ENCODE measurements at regions not wholly inside any gene's neighbourhood (a gene's known extent, or its start where the extent isn't known, plus 50 kb on each side); places are given as distances from the start of the nearest gene placed in this dataset.

DNA sequence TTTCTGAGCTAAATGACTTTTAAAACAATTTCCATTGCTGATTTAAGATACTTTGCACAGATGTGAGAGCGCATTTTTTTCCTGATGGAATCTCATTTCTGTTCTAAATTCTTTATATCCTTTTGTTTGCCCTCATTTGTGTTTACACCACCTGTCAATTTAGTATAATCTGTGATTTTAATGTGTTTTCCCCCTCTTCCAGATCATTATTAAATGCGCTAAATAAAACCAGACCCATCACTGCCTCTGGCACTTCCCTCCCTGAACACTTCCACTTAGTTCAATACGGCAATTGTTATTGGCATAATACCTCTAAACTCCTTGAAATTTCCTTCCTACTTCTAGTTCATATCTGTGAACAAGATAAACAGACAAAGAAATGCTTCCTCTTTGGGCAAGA, 186.9 kb upstream of the ADGRL2 start:
- DNase-seq, result no peak

DNA sequence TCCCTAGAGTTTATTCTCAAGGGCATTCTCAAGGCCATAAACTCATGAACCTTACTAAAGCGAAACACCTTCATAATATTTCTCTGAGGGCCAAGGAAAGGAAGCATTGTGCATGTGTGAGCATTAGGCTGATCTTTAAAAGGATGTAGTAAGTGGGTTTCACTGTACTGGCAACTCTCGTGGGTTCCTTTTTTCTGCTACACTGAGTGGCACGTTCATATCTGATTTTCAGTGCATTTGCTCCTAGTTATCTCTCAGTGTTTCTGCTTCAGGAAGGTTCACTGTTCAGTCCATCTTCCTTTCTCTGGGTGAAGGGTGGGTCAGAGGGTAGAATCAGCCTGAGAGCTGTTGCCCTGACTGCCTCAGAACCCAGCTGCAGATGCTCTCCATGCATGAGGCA, 192.8 kb upstream of the ADGRL2 start:
- DNase-seq, result no peak

- no peak for DNase-seq
Observed at GRCh38 chr1:81607086-81607485, 193.6 kb upstream of the ADGRL2 start.

DNA sequence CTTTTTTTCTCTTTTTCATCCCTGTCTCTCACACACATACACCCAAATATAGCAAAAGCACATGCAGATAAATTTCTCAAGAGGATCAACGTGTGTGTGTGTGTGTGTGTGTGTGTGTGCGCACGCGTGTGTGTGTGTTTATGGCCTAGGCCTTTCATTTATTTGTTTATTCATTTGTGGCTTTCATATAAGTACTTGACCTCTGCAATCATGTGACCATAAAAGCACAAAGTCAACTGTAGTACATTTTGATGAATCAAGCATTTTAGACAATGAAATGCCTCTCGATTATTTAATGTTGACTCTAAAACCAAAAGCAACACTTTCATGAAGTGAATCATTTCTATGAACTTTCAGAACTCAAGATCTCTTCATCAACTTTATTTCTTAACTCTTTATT, 194.1 kb upstream of the ADGRL2 start:
- no peak for DNase-seq

GRCh38 chr1:81605023-81605422, 195.7 kb upstream of the ADGRL2 start:
- DNase-seq, result no peak

DNA sequence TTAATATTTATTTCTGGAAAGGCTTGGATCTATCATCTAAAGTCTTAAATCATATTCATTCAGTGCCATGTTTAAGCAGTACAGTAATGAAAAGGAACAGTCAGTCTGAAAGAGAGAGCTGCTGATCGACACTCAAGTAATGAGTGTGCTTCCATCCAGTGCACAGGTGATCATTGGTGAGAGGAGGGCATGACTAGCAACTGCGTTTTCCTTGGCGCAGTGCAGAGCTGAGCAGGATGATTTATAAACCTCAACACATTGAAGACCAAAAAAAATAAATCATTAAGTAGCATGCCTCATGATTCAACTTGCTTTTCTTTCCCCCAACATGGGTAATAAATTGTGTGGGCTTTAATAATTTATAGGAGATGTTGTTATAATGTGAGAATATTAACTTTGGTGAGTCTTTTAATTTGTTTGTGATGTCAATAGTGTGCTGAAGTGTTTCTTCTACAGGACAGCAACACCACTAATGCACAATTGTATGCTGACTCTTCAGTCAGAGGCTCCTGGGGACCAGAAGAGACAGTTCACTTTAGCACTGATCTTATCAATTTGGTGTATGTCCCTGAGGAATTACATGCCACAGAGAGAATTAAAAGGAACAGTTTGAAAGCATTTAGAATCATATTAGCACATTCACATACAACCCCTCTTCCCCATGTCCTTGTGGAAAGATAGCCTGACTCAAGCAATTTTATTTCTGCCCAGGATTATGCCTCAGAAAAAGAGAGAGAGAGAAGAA, 199.7 kb upstream of the ADGRL2 start:
- no peak for DNase-seq

DNA sequence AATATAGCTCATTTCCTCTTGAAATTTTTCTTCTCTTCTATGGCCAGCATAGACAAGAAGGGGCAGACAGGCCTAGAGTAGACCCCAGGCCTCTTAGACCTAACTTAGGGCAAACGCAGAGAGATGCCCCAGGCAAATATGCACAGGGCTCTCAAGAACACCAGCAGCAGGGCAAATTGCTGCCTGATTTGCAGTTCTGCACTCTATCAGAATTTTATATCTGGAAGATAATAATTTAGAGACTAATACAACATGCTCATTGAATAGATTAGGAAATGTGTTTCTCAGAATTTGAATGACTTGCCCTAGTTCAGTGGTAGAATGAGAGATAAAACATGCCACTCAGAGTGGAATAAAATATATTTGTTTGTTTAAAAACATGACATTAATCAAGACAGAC, 200.4 kb upstream of the ADGRL2 start:
- DNase-seq, result no peak

DNA sequence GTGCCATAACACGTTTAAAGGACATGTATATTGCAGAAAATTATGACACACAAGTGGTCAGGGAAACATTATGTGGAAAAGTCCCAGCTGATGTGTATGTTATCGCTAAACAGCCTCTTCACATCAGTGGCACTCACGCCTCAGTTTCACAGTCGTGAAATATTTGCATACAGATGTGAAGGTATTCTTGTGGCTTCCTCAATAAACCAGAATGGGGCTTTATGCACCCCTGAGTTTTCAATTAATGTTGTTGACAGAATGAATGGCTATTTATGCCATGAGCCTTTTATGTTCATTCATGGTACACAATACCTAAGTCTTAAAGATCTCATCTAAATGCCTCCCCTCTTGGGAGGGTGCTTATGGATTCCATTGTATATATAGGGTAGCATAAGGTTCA, 202.1 kb upstream of the ADGRL2 start:
- DNase-seq, result no peak

DNA sequence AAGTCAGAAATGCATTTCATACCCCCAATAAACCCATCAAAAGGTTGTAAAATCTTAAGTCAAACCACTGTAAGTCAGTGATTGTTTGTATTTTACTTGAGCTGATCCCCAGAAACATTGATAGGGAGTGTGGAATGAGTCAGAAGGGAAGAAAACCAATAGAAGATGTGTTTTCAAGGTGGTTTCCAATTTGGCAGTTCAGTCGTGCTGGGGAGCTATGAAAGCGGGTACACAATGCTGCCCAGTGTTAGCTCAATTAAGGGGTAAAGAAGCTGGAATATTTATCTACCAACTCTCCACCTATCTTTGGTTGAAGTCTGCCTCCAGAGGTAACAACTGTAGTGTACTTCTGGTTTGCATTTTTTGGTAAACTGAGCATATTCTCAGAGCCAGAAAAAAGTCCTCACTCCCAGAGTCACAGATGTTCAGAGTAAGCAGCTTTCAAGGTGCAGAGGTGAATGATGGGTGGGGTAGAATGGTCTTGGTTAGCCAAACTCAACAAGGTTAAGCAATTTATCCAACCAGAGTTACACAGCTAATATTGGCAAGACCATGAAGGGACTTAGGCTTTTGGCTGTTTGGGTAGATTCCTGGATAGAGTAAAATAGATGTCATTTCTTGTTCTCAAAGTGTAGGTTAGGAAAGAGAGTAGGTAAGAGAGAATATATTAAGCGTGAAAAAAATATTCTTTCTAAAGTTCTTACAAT, 202.9 kb upstream of the ADGRL2 start:
- DNase-seq, result no peak

GRCh38 chr1:81596341-81596740, 204.4 kb upstream of the ADGRL2 start:
- DNase-seq, result no peak

- no peak for DNase-seq
Observed at GRCh38 chr1:81594206-81594605, 206.5 kb upstream of the ADGRL2 start.

GRCh38 chr1:81592233-81592632, 208.5 kb upstream of the ADGRL2 start:
- DNase-seq, result no peak

DNA sequence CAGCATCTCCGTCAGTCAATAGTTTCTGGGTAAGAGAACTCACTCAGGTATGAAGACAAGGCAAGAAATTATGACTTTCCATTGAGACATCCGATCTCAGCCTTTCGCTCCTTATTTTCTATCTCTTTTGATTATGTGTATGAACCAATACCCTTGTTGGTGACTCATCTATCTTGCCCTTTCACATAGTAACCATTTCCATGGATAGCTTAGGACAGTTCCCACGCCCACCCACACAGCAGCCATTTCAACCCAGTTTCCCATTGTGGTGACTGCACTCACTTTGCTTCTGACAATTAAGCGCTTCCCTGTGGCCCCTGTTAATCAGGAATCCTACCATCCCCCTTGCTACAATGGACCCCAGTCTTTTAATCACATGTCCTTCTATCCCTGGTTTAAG, 210.6 kb upstream of the ADGRL2 start:
- no peak for DNase-seq

GRCh38 chr1:81588149-81588548, 212.6 kb upstream of the ADGRL2 start:
- DNase-seq, result no peak

- DNase-seq, result no peak
Observed at GRCh38 chr1:81587426-81587825, 213.3 kb upstream of the ADGRL2 start.

GRCh38 chr1:81585371-81585770, 215.4 kb upstream of the ADGRL2 start:
- no peak for DNase-seq

DNA sequence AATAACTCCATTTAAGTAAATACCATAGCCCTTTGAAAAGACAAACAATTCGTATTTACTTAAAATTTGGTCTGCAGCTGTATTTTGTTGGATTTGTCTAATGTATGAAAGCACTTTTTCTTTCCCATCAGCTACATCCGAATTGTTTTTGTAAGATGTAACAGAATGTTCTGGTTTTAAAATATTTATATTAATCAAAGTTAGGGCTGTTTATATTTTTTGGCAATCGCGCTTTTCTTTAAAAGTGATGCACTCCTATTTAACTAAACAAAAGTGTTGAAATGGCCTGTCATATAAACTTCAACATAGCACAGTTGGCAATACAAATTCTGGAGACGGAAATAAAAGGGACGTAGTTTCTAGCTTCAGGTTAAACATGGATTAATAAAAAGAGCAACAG, 216.3 kb upstream of the ADGRL2 start:
- no peak for DNase-seq

DNA sequence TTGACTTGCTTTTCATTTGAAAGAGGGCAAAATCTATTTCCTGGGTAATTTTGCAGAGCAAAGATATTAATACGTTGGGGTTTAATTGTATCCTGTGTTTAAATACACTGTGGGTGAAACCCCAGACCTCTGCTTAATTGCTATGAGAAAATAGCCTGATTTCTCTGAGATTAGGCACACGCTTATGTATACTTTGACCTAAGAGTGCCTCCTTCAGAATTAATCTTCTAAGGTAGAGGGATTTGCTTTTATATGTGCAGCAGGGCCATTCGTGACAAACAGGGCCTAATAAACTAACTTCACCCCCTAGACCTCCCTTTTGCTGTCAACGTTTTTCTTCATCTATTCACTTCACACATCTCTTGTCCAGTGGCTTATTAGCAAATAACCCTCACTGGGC, 216.9 kb upstream of the ADGRL2 start:
- DNase-seq, result no peak

- no peak for DNase-seq
Observed at GRCh38 chr1:81582467-81582986, 218.2 kb upstream of the ADGRL2 start.

DNA sequence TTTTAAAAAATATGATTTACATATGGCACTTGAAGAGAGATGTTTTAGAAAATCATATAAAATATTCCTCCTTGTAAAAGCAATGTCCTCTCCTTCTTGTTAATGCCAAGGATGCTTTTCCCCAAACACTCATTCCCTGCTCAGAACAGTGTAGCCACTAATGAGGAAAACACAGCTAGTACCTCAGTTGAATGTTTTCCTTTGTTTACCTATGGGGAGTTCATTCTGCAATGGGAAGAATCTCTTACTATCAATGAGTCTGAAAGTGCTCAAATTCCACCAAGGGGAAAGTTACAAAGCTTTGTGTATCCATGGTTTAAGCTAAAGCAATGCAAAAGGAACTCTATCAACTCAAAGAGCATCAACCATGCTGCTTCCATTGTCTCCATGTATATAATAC, 221.9 kb upstream of the ADGRL2 start:
- DNase-seq, result no peak

- DNase-seq, result no peak
Observed at GRCh38 chr1:81577004-81577697, 223.6 kb upstream of the ADGRL2 start.

DNA sequence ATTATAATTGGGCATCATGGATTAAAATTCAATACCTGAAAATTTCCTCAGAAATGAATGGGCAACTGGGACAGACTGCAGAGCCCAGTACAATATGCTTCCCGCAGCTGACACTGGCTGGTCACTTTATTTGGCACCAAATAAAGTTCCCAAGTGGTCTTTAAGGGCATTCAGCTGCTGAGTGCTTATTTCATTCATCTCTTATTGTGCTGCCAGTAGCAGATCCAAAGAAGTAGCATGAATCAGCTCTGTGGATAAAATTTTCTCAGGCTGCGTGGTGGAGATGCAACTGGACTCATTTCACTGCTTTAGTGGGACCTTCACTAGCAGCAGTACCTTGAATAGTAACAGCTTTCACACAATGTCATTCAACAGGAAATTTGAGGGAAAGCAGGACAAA, 226.3 kb upstream of the ADGRL2 start:
- no peak for DNase-seq

- DNase-seq, result no peak
Observed at GRCh38 chr1:81573458-81573857, 227.3 kb upstream of the ADGRL2 start.

DNA sequence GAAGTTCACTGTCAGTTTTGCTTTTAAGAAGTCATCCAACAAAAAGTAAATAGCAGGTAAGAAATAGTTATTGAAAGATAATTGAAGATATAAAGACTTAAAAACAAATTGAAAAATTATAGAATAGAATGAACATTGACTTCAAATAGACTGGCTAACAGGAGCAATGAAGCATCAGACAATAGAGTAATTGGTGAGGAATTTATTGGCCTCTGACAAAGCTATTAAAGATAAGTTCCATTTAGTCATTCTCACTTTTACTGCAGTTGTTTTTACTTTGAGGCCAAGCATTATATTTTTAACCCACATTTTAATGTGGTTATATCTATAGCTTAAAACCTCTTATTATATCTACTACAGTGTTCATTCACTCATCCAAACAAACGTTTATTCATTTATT, 228.8 kb upstream of the ADGRL2 start:
- DNase-seq, result no peak
